HG03196 (cell line): ENCODE measurements at regions not wholly inside any gene's neighbourhood (a gene's known extent, or its start where the extent isn't known, plus 50 kb on each side); places are given as distances from the start of the nearest gene placed in this dataset.
"Not testable (repeated sequence)": the region's sequence is repeated elsewhere in the genome, so short reads cannot be mapped to it uniquely, and the experiment has no call there.

Source experiments
- ATAC-seq: cut with Tn5 transposase; IDR thresholded peaks from one replicate; pipeline ENCODE4 v1.9.1; 2021; ENCODE audit not compliant: unreplicated experiment

- no peak for ATAC-seq
Observed at GRCh38 chr10:123309731-123310130, 155.5 kb downstream of the BUB3 start.

DNA sequence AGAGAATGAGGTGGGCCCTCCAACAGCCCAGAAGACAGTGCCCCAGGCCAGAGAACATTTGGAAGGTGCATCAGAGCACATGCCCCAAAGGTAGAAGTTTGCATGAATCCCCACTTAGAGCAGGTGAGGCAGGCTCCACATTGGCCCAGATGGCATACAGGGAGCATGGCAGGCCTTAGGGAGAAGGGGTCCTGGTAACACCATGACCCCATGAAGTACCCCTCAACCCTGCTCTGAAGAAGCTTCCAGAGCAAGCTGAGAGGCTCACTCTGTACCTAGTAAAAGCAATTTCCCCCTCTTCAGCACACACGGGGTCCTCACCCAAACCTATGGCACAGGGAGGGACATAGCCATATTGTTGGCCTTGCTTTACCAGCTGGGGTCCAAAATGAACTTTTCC is 162.6 kb downstream of the BUB3 start:
- ATAC-seq = no peak

- ATAC-seq = no peak
Observed at GRCh38 chr10:123318516-123318915, 164.3 kb downstream of the BUB3 start.

- ATAC-seq = no peak
Observed at GRCh38 chr10:123320091-123320490, 165.9 kb downstream of the BUB3 start.

DNA sequence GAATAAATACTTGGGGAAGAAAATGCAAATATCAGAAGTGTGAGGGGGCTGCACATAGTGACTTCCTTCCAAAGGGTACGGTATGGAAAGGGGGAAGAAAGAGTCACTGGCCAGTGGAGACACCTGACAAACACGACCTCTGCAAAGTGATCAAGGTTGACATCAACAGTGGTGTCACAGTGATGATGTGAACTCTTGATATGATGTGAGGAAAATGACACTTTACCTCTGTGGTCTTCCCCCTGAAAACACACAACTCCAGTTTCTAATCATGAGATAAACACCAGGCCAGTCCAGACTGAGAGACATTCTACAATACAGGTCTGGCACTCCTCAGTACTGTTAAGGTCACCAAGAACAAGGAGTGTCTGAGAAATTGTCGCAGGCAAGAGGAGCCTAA is 169.7 kb downstream of the BUB3 start:
- no peak for ATAC-seq

DNA sequence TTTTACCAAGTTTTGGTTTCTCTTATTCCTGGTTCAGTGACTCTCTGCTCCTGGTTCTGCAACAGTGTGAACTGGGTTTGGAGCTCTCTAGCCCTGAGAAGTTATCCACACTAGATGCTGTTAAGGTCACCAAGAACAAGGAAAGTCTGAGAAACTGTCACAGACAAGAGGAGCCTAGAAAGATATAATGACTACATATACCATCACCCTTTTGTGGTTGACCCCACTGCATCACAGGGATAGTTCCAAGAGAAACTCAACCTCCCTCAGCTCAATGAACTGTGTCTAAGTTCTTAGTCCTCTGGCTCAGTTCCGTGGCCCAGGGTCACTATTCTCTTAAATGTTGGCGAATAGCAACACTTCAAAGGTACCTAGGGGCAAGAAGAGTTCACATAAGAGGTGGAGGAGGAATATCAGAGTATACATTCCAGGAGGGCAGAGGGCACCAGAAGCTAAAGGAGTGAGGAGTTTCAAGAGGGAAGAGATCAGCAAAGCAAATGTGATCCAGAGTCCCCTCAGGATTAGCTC is 171.5 kb downstream of the BUB3 start:
- ATAC-seq = no peak

- ATAC-seq = no peak
Observed at GRCh38 chr10:123326674-123327073, 172.5 kb downstream of the BUB3 start.

DNA sequence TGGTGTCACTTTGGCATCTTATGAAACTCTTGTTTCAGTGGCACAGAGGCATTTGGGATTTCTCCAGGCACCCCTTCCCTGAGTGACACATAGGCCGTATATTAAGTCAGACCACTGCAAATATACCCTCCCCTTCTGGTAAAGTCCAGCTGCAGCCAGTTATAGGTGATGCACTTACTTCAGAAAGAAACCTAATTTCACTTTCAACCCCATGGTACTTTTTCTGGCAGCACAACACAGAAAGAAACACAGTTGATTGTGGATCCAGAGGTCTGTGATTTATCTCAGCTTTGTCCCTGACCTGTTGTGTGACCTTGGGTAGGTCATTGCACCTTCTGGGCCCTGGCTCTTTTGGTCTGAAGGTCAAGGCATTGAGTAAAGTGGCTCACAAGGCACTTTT is 173.2 kb downstream of the BUB3 start:
- ATAC-seq = peak; percentile 78

DNA sequence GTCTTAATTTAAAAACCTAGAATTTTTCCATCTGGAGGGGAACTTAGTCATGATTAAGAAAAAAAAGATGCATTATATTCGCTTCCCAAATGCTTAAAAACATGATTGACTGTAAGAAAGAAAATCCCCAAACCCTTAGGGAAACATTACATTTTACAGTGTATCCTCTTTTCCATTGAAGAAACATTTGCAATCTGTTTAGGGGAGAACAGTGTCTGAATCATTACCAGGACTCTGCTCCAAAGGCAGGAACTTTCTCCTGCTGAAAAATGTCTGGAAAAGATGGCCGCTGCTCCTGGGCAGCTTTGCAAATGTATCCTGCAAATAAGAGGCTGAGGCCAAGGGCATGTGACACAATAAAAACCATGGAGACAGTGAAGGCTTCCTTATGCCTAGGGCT is 173.7 kb downstream of the BUB3 start:
- no peak for ATAC-seq

- ATAC-seq = no peak
Observed at GRCh38 chr10:123331438-123331837, 177.2 kb downstream of the BUB3 start.

- no peak for ATAC-seq
Observed at GRCh38 chr10:123346581-123346980, 192.4 kb downstream of the BUB3 start.

DNA sequence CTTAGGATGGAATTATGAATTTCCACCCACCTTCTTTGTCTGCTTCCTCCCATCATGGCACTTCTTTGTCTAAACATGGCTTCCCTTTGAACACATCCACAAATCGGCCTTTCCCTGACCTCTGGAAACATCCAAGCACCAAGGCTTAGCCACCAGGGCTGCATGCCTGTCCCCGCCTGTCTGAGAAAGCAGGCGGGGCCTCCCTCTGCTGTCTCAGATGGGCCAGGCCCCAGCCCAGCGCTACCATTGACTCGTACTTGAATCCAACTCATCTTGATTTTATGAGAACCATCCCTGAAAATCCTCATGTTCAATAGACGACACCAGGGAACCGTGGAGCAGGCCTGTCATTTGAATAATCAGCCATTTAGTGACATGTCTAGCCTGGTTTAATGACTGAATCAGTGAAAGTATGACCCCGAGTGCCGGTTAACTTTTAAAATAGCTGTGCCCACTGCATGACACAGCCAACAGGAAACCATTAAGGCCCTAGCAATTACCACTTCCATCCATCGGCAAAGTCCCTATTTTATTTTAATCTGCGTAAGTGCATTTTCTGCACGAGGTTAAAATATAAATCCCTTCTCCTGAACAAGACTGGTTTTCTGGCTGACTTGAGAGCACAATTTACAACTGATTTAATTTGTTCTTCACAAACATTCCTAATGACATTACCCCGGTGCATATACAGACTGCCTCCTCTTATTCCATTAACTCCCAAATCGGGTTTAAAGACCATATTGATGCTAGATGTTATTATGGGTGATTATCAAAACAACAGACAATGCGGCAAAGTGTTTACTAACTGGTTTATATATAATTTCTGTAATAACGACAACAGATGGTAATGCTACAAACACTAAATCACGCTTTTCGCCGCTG is 194.7 kb downstream of the BUB3 start:
- no peak for ATAC-seq

GRCh38 chr10:123351715-123352114 is 197.5 kb downstream of the BUB3 start:
- ATAC-seq = no peak

GRCh38 chr10:123354521-123354920 is 200.3 kb downstream of the BUB3 start:
- ATAC-seq = no peak

DNA sequence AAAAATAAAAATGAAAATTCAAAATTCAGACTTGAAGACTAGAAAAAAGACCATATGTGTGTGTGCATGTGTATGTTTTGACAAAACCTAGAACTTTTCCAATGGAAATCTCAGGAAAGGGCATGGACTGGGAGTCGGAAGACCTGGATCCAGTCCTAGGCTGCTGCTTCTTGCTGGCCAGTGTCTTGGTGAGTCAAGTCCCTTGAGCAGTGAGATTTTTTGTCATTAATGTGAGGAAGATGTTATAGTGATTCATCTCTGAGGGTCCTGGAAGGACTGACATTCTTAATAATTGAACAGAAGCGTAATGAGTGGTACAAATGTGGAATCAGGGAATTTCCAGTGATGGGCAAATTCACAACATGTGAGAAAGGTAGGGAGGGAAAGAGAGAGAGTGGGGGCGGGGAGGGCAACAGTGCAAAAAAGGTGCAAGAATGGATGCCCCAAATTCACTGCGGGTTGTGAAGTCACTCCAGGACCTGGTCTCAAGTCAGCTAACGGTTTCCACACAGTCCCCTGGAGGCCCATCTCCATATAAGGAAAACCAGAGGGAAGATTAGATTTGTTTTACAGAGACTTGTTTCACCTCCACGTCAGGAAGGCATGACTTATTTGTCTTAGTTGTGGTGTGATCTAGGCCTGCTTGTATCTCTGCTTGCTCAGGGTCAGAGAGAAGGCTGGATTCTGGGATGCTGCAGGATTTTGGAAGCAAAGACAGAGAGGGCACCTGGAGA is 201.7 kb downstream of the BUB3 start:
- ATAC-seq = no peak

DNA sequence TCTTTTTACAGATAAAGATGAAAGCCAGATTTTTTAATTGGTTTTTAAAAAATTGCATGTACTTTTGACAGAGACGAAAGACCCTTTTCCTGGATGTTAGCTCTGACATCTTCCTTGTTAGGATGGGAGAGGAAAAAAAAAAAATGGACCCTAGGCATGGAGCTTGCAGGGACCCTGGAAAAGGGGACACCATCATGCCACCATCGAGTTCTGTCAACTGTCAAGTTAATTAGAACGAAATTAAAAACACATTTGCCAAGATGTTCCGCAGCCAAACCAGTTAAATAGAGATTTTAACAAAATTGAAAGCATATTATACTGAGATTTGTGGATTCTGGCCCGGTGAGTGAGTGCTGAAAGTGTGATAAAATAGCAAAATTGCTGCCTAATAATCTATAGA is 202.6 kb downstream of the BUB3 start:
- no peak for ATAC-seq

- ATAC-seq = no peak
Observed at GRCh38 chr10:123357421-123357930, 203.3 kb downstream of the BUB3 start.

DNA sequence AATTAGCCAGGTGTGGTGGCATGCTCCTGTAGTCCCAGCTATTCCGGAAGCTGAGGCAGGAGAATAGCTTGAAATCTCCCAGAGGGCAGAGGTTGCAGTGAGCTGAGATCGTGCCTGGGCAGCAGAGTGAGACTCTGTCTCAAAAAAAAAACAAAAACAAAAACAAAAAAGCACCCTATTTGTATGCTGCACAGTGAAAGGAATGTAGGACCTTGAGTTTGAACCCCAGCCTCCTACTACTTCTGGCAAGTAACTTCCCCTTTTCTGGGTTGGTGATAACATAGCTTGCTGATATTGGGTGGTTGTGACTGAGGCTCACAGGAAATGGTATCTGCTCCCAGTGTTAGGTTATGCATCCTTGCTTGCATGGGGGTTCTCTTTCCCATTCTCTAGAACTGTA is 205.3 kb downstream of the BUB3 start:
- ATAC-seq = no peak

GRCh38 chr10:123361832-123362231 is 207.6 kb downstream of the BUB3 start:
- ATAC-seq = no peak

DNA sequence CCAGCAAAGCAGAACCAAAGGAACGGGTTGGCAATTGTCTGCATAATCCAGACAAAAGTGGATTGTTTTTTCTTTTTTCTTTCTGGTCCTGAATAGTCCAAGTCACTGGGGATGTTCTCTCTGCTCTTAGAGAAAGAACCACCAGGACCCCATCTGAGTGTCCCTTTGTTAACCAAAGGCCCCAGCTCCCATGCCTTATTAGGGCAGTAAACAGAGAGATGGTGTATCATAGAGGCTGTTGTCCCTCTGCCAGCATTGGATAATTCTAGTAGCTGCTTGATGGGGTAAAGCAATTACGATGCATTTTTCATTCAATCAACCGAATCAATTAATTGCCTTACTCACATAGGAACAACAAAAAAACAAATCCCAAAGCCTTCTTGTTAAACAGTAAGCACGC is 213.0 kb downstream of the BUB3 start:
- ATAC-seq = no peak

DNA sequence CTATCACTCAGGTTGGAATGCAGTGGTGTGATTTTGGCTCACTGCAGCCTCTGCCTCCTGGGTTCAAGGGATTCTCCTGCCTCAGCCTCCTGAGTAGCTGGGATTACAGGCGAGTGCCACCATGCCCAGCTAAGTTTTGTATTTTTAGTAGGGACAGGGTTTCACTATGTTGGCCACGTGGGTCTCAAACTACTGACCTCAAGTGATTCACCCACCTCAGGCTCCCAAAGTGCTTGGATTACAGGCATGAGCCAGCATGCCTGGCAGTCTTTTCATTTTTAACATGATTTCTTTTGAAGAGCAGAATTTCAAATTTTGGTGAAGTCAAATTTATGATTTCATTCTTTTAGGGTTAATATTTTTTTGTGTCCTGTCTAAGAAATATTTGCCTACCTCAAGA is 217.4 kb downstream of the BUB3 start:
- not testable (repeated sequence) for ATAC-seq

DNA sequence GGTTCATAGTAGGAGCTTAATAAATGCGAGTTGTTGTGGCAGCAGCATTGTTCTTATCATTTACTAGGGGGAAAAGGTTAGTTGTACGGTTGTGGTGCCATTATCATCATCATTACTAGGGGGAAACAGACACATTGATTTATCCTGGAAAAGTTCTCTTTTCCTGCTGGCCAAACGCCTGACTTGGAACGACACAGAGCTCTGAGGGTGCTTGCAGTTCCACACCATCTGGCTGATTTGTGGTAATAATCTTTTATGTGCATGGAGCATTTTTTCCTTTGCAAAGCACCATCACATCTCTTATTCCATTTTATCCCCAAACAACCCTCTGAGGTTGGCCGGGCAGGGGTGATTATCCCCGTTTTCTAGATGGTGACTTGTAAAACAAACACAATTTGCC is 219.4 kb downstream of the BUB3 start:
- ATAC-seq = no peak
